CD4-positive, alpha-beta T cell treated with Interferon gamma for 1 hour (primary cell): ENCODE measurements at regions not wholly inside any gene's neighbourhood (a gene's known extent, or its start where the extent isn't known, plus 50 kb on each side); places are given as distances from the start of the nearest gene placed in this dataset.

Experiments
- DNase-seq: peaks from one replicate; pipeline ENCODE4 v3.0.0-alpha.2; 2020

DNA sequence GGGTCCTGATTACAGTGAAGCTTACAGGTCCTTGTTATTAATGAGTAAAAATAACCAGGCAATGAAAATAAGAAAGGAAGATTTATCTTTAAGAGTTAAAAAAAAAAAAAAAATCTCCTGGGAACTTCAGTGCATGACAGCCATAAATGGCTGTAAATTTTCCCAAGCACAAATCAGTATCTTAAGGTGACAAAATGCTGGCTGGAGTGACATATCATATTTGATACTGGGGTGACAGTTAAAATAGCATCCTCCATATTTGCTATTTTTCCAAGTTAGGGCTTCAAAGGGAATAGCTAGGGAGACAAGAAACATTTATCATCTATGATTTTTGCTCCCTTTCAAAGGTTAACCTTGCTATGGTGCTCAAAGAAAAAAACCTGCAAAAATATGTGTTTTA is 226.6 kb downstream of the PRDM2 start:
- DNase-seq: no peak

DNA sequence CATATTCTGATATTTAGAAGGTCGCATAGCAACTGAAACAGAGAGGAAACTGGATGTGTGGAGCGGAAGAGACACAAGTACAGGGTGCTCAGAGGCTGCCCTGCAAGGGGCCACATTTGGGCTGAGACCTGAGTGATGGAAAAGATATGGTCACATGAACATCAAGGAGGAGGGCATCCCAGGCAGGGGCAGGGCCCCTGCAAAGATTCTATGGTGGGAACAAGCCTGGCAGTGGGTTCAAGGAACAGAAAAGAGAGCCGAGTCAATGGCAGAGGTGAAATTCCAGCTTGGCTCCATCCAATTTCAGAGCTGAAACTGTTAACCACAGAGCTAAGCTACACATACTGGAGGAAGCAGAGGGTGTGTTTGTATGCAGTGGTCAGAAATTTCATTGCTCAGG is 227.7 kb downstream of the PRDM2 start:
- no peak for DNase-seq

DNA sequence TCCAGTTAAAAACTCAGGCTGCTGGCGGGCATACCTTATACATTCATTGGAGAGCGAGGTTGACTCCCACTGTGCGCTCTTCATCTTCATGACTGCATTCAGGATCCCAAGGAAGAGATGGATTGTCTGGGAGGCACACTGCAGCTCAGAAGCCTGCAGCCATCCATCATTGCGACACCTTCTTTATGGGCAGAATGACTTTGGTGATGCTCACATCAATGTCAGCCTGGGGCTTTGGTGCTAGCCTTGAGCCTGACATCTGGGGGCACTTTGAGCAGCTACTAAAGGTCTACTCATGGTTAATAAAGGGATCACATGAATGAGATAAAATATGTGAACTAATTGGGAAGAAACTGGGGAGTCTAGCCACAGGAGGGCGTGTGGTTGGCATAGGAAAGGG is 229.3 kb downstream of the PRDM2 start:
- no peak for DNase-seq

DNA sequence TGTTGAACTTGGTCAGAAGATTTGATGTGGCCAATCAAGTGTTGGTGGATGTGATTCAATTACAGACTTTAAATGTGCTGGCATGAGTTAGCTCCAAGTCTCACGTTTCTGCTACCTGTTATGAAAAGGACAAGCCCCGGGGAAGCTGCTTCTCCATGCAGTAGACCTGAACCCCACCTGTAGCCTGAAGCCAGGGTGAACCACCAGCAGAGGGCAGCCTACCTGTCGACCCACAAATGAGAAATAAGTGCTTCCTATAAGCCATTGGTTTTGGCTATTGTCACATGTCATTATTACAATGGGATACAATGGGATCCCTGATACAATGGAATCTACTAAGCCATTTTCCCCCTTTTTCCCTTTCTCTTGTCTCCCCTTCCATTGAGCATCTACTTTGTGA is 230.2 kb downstream of the PRDM2 start:
- no peak for DNase-seq

- DNase-seq: no peak
Measured at GRCh38 chr1:13931226-13931625, 231.2 kb downstream of the PRDM2 start.

GRCh38 chr1:13935336-13935735 is 235.3 kb downstream of the PRDM2 start:
- no peak for DNase-seq

- DNase-seq: no peak
Measured at GRCh38 chr1:13941315-13941714, 241.3 kb downstream of the PRDM2 start.

GRCh38 chr1:13943055-13943454 is 243.1 kb downstream of the PRDM2 start:
- no peak for DNase-seq

DNA sequence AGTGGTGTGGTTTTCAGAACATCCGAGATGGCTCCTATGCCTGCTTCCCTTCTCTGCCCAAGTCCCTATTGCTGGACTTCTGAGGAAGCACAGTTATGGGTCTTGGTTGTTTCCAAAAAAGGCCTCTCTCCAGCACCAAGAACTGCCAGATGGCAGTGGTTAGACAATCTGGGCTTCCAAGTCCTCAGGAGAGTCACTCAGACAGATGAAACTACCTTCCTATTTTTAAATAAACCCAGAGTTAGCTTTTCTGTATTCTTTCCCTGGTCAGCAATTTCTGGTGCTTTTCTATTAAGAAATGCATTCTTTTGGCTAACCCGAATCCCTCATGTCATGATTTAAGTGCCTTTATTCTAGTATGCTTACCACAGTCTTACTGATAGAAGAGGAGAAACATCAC is 245.9 kb downstream of the PRDM2 start:
- no peak for DNase-seq

DNA sequence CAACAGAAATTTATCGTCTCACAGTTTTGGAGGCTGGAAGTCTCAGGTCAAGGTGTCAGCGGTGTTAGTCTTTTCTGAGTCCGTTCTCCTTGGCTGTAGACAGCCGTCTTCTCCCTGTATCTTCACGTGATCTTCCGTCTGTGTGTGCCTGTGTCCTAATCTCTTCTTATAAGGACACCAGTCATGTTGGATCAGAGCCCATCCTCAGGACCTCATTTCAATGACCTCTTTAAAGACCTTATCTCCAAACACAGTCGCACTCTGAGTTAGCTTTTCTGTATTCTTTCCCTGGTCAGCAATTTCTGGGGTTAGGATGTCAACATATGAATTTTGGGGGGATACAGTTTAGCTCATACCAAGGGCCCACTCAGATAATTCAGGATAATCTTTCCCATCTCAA is 247.7 kb downstream of the PRDM2 start:
- no peak for DNase-seq

DNA sequence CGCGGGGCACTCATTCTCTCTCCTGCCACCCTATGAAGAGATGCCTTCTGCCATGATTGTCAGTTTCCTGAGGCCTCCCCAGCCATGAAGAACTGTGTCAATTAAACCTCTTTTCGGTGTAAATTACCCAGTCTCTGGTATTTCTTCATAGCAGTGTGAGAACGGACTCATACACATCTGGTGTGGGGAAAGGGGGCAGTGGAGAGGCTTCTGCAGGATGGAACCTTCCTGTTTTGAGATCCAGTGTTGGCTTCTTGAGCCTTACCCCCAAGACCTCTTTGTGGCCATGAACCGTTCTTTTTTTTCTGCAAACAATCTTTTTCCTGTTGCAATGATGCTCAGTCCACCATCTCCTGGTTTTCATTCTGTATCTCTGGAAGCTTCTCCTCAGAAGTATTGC is 248.4 kb downstream of the PRDM2 start:
- no peak for DNase-seq

DNA sequence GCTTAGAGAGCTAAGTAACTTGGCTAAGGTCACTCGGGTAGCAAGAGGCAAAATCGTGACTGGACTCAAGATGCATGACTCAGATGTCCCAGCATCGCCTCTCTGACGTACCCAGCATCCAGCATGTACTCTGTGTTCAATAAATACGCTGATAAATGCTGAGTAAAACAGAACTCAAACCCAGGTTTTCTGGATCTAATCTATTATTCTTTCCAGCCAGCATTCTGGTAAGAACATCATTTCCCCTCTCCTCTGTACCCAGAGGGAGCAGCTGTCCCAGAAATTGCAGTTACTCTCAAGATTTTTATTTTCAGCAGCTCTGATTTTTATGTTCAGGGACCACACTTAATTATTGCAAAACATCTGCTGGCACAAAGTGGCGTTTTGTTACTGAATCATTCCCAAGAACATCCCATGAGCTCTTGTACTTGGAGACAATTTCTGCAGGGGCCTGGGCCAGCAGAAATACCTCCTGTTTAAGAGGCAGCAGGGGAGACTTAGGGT is 249.0 kb downstream of the PRDM2 start:
- no peak for DNase-seq

- no peak for DNase-seq
Measured at GRCh38 chr1:13949546-13949945, 249.6 kb downstream of the PRDM2 start.

DNA sequence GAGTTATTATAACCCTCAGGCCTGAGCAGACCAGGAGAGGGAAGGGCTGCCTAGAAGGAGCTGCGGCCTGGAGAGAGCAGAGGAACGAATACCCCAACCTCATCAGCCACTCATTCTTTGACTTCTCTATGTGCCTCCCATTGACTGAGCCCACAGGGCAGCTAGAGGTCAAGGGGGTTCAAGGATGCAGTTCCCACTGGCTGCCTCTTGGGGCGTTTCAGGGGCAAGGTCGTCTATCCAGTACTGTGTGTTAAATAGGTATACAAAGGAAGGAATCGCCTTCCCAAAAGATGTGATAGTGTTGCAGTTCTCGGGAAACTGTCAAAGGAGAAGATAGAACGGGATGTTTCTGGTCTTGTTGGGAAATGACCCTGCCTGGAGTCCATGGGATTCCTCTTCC is 250.6 kb downstream of the PRDM2 start:
- no peak for DNase-seq

GRCh38 chr1:13951793-13952751 is 252.1 kb downstream of the PRDM2 start:
- no peak for DNase-seq

- DNase-seq: no peak
Measured at GRCh38 chr1:13952985-13953384, 253.0 kb downstream of the PRDM2 start.

DNA sequence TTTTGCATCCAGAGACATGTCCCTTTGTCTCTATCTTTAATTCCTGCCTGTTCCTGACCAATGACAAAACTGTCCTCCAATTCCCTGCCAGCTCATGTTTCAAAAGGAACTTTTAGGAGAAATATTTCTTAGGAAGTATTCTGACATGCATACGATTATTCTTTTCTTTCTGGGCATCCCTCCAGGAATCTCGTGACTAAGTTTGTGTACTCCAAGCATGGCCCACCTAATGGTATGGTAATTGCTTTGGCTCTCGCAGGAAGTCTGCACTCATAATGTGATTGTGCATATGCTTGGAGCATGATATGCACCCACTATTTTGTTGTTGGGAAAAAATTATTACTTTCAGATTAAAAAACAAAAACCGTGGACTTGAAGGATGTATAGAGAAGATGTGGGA is 256.4 kb downstream of the PRDM2 start:
- DNase-seq: no peak

- peak; percentile 34 for DNase-seq
Measured at GRCh38 chr1:13960375-13960987, 260.5 kb downstream of the PRDM2 start.

DNA sequence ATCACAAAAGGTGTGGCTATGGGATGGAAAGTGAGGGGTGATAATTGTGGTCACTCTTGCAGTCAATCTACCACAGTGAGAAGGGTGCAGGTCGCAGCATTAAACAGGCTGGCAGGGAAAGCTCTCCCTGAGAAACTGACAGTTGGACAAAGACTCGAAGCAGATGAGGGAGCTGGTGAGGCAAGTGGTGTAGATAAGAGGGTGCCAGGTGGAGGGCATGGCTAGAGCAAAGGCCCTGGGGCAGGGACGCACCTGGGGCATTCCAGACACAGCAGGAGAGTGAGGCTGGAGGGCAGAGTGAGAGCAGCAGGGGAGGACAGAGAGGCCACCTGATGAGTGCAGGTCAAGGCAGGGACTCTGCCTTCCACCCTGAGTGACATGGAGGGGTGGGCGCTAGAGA is 264.8 kb downstream of the PRDM2 start:
- no peak for DNase-seq

DNA sequence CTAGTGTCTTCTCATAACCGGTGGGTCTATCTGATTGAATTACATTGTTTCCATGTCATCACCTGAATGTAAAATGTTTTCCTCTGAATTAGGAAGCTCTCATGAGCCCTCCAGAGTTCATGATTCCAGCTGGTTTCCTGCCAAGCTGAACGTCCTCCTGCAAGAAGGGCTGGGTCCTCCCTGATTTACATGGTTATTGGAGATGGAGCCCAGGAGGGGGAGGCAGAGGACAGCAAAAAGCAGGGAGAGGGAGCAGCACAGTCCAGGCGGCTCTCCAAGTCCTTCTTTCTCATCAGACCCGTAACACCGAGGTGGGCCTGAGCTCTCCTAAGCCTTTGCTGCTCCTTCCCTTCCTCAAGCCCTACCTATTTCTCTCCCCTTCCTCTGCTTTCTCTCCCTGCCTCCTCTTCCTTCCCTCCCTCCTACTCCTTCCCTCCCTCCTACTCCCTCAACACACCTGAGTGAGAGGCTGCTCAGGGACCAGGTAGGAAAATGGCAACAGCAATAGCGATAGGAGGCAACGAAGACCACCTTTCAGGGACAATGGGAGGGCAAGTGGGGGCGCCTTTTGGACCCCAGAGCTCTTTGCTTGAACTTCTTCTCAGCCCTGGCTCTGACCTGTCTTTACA is 265.9 kb downstream of the PRDM2 start:
- no peak for DNase-seq

DNA sequence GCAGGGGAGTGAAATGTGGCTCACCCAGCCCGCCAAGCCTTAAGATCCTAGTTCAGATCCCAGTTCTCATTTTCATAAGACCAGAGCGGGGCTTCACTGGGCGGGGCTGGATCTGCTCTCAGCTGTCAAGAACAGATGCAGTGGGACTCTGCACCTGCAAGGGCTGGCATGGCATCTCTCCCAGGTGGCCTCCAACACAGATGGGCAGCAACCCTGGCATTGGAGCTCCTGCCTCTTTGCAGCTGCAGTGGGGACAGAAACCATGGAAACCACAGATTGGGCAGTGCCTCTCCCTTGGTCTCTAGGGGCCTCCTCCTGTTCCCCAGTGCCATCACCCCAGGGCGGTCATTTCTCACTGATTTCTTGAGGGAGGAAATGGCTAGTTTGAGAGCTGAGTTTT is 267.7 kb downstream of the PRDM2 start:
- DNase-seq: no peak

GRCh38 chr1:13968361-13968760 is 268.4 kb downstream of the PRDM2 start:
- no peak for DNase-seq

DNA sequence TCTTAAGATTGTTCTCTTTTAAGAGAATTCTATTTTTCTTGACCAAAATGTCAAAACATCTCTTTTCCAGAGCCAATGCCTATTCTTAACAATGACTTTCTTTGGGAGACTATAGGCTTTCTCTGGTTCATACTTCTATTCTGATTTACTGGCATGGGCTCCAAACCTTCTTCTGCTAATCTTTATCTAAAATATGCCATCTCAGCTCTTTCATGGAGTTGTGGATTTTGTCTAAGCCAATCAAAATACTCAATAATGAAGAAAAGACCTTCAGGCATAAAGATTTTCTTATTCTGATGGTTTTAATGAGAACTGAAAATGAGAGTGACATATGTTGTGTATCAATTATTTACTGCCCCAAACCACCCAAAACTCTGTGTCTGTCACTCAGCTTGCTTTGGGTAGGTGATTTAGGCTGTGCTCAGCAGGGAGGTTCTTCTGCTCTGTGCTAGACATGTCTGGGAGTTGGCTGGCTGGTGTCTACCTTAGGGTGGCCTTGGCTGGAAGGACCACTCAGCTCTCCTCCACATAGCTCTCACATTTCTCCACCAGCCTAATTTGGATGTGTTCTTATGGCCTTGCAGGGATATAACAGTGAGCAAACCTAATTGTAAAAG is 270.8 kb downstream of the PRDM2 start:
- DNase-seq: no peak
